Aorta (tissue), 5 donors: ENCODE measurements at regions not wholly inside any gene's neighbourhood (a gene's known extent, or its start where the extent isn't known, plus 50 kb on each side); places are given as distances from the start of the nearest gene placed in this dataset.
"Not testable (repeated sequence)": the region's sequence is repeated elsewhere in the genome, so short reads cannot be mapped to it uniquely, and the experiment has no call there.

Source experiments
- ATAC-seq: fragments of 200-7000 bp; cut with Tn5 transposase; one replicate; pipeline ENCODE4 v1.9.1; 2022; ENCODE audit warnings: moderate library complexity; ENCODE audit not compliant: low FRiP score
- DNase-seq, 2 donors: peaks; one replicate each; pipeline ENCODE4 v3.0.0-alpha.2; 2020
- H3K27ac ChIP-seq, 2 donors: one replicate each; pipeline ENCODE4 v1.5.1; 2013; ENCODE audit warnings: low read length in 2 of 2, mild to moderate bottlenecking in 2 of 2, moderate library complexity in 2 of 2, control low read depth in 1 of 2, inconsistent platforms in 1 of 2, low read depth in 1 of 2
- H3K27me3 ChIP-seq, 2 donors: one replicate each; pipeline ENCODE4 v1.6.1; 2013; ENCODE audit warnings: control low read depth in 1 of 2, low read length in 1 of 2, mild to moderate bottlenecking in 1 of 2, moderate library complexity in 1 of 2; ENCODE audit not compliant: insufficient read depth in 2 of 2, control insufficient read depth in 1 of 2
- H3K36me3 ChIP-seq, 2 donors: one replicate each; pipeline ENCODE4 v1.6.1; 2013; ENCODE audit warnings: control low read depth in 1 of 2, low read length in 1 of 2, mild to moderate bottlenecking in 1 of 2; ENCODE audit not compliant: insufficient read depth in 2 of 2, control insufficient read depth in 1 of 2
- H3K4me1 ChIP-seq, 2 donors: one replicate each; pipeline ENCODE4 v1.6.1; 2013; ENCODE audit warnings: low read length in 2 of 2, control low read depth in 1 of 2, mild to moderate bottlenecking in 1 of 2, moderate library complexity in 1 of 2; ENCODE audit not compliant: insufficient read depth in 2 of 2, control insufficient read depth in 1 of 2
- H3K4me3 ChIP-seq, 2 donors: one replicate each; pipeline ENCODE4 v1.5.1; 2013; ENCODE audit warnings: low read length in 2 of 2, control low read depth in 1 of 2, mild to moderate bottlenecking in 1 of 2
- H3K9me3 ChIP-seq: one replicate; pipeline ENCODE4 v1.6.1; 2013; ENCODE audit warnings: mild to moderate bottlenecking, low read length; ENCODE audit not compliant: control insufficient read depth
- WGBS, 2 donors: extraction: QIAGEN DNeasy Blood & Tissue Kit; methylation state at CpG; one replicate each; pipeline ENCODE4 v1.1.7; 2013; 5-methylcytosine and 5-hydroxymethylcytosine counted together
- intact Hi-C, 2 donors: fragments of 100-400 bp; cut with DNase I; formaldehyde crosslinking; loops; one replicate each; pipeline versions ENCODE4 v1.14.2 to v1.15.0; 2022
- donor health status: healthy with polysubstance abuse.
- donor health status: Bipolar disorder and iron deficiency.
- donor health status: DM: no; HTN: no; CAD: no.
- donor health status: DM: no; HTN: no; CAD: no.
- donor health status: DM: yes; HTN: yes; CAD: no.

DNA sequence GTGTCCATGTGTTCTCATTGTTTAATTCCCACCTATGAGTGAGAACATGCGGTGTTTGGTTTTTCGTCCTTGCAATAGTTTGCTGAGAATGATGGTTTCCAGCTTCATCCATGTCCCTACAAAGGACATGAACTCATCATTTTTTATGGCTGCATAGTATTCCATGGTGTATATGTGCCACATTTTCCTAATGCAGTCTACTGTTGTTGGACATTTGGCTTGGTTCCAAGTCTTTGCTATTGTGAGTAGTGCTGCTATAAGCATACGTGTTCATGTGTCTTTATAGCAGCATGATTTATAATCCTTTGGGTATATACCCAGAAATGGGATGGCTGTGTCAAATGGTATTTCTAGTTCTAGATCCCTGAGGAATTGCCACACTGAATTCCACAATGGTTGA lies 144.1 kb upstream of the CCZ1B start:
- H3K27ac ChIP-seq, H3K27me3 ChIP-seq, H3K9me3 ChIP-seq, intact Hi-C loops, H3K4me3 ChIP-seq, ATAC-seq, H3K36me3 ChIP-seq, H3K4me1 ChIP-seq, DNase-seq: not testable (repeated sequence)
- 75 to 81% methylated on average over 3 of the region's 3 CpGs for WGBS, 2 donors

DNA sequence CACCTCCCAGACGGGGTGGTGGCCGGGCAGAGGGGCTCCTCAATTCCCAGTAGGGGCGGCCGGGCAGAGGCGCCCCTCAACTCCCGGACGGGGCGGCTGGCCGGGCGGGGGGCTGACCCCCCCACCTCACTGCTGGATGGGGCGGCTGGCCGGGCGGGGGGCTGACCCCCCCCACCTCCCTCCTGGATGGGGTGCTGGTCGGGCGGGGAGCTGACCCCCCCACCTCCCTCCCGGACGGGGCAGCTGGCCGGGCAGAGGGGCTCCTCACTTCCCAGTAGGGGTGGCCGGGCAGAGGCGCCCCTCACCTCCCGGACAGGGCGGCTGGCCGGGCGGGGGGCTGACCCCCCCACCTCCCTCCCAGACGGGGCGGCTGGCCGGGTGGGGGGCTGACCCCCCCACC lies 148.8 kb upstream of the CCZ1B start:
- H3K4me3 ChIP-seq, H3K36me3 ChIP-seq, H3K27ac ChIP-seq, intact Hi-C loops, H3K9me3 ChIP-seq, H3K27me3 ChIP-seq, ATAC-seq, H3K4me1 ChIP-seq, DNase-seq: not testable (repeated sequence)
- 89 to 93% methylated on average over 15 to 21 of the region's 27 CpGs for WGBS, 2 donors

DNA sequence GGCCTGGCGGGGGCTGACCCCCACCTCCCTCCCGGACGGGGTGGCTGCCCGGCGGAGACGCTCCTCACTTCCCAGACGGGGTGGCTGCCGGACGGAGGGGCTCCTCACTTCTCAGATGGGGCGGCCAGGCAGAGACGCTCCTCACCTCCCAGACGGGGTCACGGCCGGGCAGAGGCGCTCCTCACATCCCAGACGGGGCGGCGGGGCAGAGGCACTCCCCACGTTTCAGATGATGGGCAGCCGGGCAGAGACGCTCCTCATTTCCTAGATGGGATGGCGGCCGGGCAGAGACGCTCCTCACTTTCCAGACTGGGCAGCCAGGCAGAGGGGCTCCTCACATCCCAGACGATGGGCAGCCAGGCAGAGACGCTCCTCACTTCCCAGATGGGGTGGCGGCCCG lies 149.3 kb upstream of the CCZ1B start:
- H3K4me1 ChIP-seq, H3K27ac ChIP-seq, H3K36me3 ChIP-seq, ATAC-seq, DNase-seq, H3K27me3 ChIP-seq, H3K9me3 ChIP-seq, H3K4me3 ChIP-seq, intact Hi-C loops: not testable (repeated sequence)
- WGBS, 2 donors = 93% methylated on average over 14 to 28 of the region's 28 CpGs

GRCh38 chr7:6977368-6977767 lies 151.3 kb upstream of the CCZ1B start:
- H3K4me1 ChIP-seq, H3K4me3 ChIP-seq, H3K36me3 ChIP-seq, DNase-seq, ATAC-seq, H3K27me3 ChIP-seq, H3K27ac ChIP-seq, intact Hi-C loops, H3K9me3 ChIP-seq: not testable (repeated sequence)
- WGBS, 2 donors = 93 to 96% methylated on average over 3 of the region's 3 CpGs

GRCh38 chr7:6978326-6978725 lies 152.3 kb upstream of the CCZ1B start:
- H3K4me1 ChIP-seq, H3K36me3 ChIP-seq, intact Hi-C loops, H3K27ac ChIP-seq, H3K4me3 ChIP-seq, ATAC-seq, H3K9me3 ChIP-seq, DNase-seq, H3K27me3 ChIP-seq: not testable (repeated sequence)
- WGBS, 2 donors = 70 to 74% methylated on average over 3 of the region's 3 CpGs

DNA sequence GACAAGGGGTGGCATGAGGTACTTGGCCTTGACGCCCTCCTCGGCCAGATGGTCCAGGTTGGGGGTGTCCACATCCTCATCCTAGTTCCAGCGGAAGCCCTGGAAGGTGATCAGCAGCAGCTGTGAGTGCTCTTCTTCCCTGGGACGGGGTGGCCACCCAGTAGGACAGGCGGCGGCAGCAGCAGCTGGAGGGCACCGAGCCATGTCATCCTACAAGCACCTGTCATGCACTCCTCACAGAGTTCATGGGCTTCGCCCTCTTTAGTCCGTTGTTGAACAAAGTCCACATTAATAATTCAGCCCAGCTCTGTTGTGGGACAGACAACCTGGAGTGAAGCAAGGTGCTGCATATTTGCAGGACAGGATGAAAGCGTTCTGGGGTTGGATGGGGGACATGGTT lies 153.4 kb upstream of the CCZ1B start:
- H3K36me3 ChIP-seq, intact Hi-C loops: not testable (repeated sequence)
- 90 to 94% methylated on average over 10 of the region's 10 CpGs for WGBS, 2 donors

DNA sequence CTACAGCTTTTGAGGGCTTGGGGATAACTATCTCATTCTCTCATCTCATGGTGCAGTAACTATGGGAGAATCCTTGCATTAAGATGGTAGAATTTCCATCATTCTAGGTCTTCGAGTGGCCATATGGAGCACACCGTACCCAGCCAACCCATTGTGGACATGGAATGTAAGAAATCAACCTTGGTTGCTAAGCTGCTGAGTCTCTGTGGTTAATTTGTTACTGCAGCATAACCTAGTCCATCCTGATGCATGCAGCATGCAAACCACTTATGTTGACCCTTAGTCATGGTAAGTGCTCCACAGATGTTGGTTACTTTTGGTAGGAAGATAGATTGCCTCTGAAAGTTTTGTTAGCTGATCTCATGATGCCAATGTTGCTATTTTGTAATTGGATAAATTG lies 156.3 kb upstream of the CCZ1B start:
- H3K4me1 ChIP-seq, intact Hi-C loops: not testable (repeated sequence)

More for the DNA sequence above, 153.4 kb upstream of the CCZ1B start:
- not testable (repeated sequence) for ATAC-seq, H3K27me3 ChIP-seq, H3K27ac ChIP-seq, H3K4me1 ChIP-seq, H3K9me3 ChIP-seq, H3K4me3 ChIP-seq, DNase-seq

DNA sequence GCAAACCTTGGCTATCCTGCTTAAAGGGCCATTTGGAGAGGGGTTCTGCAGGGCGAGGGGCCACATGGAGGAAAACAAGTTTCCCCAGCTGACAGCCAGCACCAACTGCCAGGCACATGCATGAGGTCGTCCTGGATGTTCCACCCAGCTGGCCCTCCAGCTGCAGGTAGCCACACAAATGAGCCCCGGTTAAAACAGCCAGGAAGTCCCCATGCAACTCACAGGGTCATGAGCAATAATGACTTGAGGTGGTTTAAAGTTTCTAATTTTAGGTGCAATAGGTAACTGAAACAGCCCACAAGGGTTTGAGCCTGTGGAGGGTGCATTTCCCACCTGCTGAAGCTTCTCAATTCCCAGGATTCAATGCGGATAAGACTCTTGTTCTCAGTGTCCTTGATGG lies 160.8 kb upstream of the CCZ1B start:
- H3K9me3 ChIP-seq, H3K27me3 ChIP-seq, H3K27ac ChIP-seq, H3K4me1 ChIP-seq, intact Hi-C loops, DNase-seq, H3K36me3 ChIP-seq, ATAC-seq, H3K4me3 ChIP-seq: not testable (repeated sequence)
- WGBS, 2 donors = 76% methylated on average over 4 of the region's 4 CpGs

More for the DNA sequence above, 156.3 kb upstream of the CCZ1B start:
- H3K9me3 ChIP-seq, DNase-seq, H3K27ac ChIP-seq, ATAC-seq, H3K4me3 ChIP-seq, H3K36me3 ChIP-seq, H3K27me3 ChIP-seq: not testable (repeated sequence)
- 94 to 97% methylated on average over 2 of the region's 2 CpGs for WGBS, 2 donors

DNA sequence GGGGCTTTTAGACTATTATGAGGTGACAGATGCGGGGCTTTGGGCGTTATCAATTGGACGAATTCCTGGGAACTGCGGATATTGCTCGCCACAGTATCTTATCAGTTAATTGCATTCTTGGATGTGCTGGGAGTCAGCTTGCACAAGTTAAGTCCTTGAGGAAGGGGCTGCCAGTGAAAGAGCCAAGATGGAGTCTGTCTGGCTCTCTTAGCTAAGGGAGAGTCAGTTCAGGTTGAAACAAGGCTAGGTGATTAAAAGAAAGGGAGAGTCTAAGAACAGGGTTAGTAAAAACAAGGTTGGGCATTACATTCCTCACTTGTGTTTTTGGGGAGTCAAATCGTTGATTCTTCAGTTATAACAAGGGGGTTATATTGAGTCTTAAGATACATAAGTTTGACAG lies 162.5 kb upstream of the CCZ1B start:
- H3K9me3 ChIP-seq, H3K27ac ChIP-seq, H3K27me3 ChIP-seq, intact Hi-C loops, DNase-seq, ATAC-seq, H3K4me3 ChIP-seq, H3K4me1 ChIP-seq, H3K36me3 ChIP-seq: not testable (repeated sequence)
- 65 to 67% methylated on average over 6 of the region's 6 CpGs for WGBS, 2 donors
